Stimulated activated CD4-positive, alpha-beta T cell treated with anti-CD3 and anti-CD28 coated beads, Interleukin-12 subunit alpha, Interleukin-12 subunit beta, amount 100 ng/mL, for 48 hours (primary cell): ENCODE measurements at regions not wholly inside any gene's neighbourhood (a gene's known extent, or its start where the extent isn't known, plus 50 kb on each side); places are given as distances from the start of the nearest gene placed in this dataset.
"Not testable (repeated sequence)": the region's sequence is repeated elsewhere in the genome, so short reads cannot be mapped to it uniquely, and the experiment has no call there.

ENCODE experiments used
- DNase-seq, 3 donors: peaks; one replicate each; pipeline ENCODE4 v3.0.0-alpha.2; 2020; ENCODE audit warnings: low read depth in 2 of 3, low spot score in 1 of 3

DNA sequence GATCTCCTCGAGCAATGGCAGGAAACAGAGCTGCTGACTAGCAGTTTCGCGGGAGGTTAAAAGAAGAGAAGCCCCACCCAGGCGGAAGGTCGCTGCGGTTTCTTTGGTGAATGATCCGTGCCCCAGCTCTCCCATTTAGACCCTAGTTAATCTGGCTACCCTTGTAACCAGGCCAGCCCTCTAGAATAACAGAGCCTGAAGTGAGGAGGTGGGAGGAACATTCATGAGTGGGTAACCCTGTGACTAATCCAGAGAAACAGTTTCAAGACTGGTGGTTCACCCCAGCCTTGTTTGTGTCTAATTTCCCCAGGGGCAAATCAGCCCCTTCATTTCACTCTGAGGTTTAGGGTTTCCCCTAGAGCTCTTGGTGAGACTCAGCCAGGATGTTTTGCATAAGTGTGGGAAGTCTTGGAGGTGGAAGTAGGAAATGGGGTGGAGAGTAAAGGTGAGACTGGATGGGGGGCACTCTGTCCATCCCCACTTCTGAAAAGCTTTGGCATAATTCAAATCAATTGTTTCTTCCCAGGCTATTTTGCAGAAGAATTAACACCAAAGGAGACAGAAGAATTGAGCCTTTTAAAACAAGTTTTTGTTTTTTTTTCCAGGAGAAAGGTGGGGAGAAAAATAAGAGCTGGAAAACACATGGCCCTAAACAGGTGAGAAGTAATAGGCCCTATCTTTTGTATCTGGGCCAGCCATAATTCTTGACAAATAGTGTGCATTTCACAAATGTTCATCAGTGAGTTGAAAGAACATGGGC lies 303.1 kb downstream of the RPLP1 start:
- peak; percentile 75 to 80 (median 75) for DNase-seq

GRCh38 chr15:69756440-69756839 lies 303.8 kb downstream of the RPLP1 start:
- DNase-seq, result no peak

- DNase-seq, result peak; percentile 60 to 73 (median 65)
These were observed 304.6 kb downstream of the RPLP1 start for GRCh38 chr15:69757186-69757585.

DNA sequence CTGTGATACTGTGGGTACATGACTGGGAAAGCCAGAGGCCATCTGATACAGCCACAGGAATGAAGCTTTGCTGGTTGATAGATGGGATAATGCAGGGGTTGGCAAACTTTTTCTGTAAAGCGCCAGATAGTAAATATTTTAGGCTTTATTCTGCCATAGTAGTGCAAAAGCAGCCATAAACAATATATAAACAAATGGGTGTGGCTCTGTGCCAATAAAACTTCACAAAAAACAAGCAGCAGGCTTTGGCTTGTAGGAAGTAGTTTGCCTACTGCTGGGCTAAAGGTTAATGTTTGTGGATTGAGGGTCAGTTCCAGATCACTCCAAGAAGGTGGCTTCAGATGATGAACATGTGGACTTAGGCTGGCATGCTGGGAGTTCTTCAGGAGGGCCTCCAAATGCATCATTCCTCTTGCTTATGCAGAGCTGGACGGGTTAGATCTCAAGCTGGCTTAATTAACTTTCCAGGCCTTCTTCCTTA lies 305.7 kb downstream of the RPLP1 start:
- no peak for DNase-seq

- peak; percentile 77 to 84 (median 80) for DNase-seq
These were observed 306.5 kb downstream of the RPLP1 start for GRCh38 chr15:69758810-69759790.

DNA sequence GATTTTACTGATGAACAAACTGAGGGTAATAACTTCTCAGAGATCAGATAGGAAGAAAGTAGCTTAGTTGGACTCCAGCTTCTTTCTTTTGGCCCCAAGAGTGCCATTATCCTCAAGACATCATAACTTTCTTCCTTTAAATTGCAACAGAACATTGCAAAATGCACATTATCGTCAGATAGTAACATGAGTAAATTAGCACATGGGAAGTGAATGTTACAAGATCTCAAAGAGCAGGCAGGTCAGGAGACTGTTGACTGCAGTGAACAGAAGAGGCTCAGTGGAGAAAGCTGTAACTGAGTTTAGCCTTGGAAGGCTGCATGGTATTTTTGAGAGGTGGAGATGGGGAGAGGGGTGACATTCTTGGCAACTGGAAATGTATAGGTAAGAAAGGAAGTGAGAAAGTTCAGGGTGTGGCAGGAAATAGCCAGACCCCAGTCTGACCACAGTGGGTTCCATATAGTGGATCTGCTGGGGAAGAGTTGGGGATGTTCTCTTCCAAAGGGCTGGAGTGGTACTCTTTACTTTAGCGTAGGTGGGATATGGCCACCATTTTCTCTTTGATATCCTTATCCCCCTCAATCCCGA lies 307.7 kb downstream of the RPLP1 start:
- DNase-seq, result no peak

DNA sequence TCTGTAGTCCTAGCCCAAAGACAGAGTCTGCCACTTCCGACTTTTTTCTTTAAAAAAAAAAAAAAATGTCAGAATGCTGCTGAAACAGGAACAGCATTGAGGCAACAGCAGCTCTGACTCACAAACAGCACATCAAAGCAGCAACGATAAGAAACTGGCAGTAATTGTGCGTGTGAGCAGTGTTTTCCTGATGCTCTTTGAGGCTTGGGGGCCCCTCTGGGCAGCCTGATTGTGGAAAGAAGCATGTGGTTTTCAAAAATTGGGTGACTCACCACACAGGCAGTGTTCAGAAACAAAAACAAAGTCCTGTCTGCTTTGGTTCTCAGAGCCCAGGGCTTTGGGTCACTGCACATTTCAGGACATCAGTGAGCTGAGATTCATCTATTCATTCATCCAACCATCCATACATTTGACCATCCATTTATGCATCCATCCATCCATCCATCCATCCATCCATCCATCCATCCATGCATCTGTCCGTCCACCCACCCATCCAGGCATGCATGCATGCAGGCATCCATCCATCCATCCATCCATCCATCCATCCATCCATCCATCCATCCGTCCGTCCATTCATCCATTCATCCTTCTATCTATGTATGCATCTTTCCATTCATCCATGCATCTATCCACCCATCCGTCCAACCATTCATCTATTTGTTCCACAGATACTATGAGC lies 308.4 kb downstream of the RPLP1 start:
- DNase-seq, result peak; percentile 71 to 84 (median 79)

DNA sequence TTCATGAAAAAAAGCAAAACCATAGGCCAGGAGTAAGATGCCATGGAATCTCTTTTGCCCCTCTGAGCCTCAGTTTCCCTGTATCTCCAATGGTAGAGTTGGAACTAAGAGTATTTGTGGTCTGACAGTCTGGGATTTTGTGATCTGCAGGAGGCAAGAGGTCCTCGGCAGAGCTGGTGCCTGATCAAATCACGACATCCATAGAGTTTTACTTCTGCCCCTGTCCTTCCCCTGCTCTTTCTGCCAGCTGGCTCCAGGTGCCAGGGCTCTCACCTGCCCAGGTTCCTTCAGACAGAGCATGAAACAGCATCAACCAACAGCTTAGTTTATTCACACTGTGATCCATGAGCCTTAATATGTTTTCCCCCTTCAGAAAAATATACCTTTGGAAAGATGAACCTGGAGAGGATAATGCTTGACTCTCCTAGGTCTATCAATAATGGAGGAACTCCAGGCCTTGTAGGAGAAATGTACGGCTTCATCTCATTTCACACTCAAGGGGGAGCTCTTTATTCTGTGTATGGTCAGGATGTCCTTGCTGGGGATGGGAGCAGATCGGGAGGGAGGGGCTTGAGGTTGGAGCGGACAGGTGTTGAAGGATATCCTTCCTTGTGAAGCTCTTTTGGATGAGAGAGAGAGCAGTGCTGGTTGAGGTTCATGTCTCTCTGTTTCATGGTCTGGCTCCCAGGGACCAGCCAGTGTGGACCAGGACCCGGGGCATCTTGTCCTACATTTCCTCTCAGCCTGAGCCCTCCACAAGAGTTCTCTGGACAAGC lies 309.9 kb downstream of the RPLP1 start:
- no peak for DNase-seq

- DNase-seq, result no peak
These were observed 311.2 kb downstream of the RPLP1 start for GRCh38 chr15:69763831-69764230.

GRCh38 chr15:69766156-69766555 lies 313.5 kb downstream of the RPLP1 start:
- DNase-seq, result no peak

- DNase-seq, result no peak
These were observed 314.6 kb downstream of the RPLP1 start for GRCh38 chr15:69767191-69767590.

GRCh38 chr15:69769336-69769735 lies 316.7 kb downstream of the RPLP1 start:
- not testable (repeated sequence) for DNase-seq

DNA sequence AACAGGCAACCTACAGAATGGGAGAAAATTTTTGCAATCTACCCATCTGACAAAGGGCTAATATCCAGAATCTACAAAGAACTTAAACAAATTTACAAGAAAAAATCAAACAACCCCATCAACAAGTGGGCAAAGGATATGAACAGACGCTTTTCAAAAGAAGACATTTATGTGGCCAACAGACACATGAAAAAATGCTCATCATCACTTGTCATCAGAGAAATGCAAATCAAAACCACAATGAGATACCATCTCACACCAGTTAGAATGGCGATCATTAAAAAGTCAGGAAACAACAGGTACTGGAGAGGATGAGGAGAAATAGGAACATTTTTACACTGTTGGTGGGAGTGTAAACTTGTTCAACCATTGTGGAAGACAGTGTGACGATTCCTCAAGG lies 321.6 kb downstream of the RPLP1 start:
- not testable (repeated sequence) for DNase-seq

DNA sequence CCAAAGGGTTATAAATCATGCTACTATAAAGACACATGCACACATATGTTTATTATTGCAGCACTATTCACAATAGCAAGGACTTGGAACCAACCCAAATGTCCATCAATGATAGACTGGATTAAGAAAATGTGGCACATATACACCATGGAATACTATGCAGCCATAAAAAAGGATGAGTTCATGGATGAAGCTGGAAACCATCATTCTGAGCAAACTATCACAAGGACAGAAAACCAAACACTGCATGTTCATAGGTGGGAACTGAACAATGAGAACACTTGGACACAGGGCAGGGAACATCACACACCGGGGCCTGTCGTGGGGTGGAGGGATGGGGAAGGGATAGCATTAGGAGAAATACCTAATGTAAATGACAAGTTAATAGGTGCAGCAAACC lies 322.1 kb downstream of the RPLP1 start:
- not testable (repeated sequence) for DNase-seq

DNA sequence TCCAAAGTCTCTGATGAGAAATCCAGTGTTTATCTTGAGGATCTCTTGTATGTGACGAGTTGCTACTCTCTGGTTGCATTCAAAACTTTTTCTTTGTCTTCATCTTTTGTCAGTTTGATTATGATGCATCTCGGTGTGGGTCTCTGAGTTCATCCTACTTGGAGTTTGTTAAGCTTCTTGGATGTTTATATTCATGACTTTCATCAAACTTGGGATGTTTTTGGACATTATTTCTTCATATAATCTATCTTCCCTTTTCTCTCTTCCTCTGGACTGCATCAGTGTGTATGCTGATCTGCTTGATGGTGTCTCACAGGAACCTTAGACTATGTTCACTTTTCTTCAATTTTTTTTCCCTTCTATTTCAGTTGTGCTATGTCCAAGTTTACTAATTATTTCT lies 320.4 kb downstream of the TLE3 start:
- DNase-seq, result no peak

DNA sequence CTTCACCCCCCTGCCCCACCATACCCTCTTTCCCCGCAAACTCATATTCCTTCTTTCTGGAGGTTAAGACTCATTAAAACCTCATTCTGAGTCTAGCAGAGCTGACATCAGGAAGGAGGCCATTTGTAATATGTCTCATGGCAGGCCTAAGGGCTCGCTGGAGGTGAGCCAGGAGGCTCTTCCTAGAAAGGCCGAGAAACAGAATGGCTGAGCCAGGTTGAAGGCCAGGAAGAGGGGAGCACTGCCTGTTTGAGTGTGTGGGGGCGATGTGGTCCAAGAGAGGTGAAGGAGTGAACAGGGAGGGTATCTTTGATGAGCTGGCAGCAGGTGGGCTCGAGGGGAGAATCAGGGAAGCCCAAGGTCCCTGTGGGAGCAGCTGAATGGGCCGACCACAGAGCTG lies 317.3 kb downstream of the TLE3 start:
- DNase-seq, result no peak

DNA sequence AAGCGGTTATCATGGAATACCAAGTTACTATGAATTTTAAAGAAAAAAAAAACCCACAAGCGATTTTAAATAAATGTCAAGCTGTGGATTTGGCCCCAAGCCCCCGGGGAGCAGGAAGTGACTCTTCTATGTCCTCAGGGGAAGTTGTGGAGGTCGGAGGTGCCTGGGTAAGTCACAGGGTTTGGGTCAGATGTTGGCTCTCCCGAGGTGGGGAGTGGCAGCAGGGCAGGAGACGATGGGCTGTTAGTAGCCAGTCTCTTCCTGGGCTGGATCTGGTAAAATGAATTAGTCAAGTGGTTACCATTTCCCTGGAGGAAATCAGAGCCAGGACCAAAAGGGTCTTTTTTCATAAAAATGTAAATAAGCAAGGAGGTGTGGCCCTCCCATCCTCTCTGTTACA lies 316.7 kb downstream of the TLE3 start:
- no peak for DNase-seq

DNA sequence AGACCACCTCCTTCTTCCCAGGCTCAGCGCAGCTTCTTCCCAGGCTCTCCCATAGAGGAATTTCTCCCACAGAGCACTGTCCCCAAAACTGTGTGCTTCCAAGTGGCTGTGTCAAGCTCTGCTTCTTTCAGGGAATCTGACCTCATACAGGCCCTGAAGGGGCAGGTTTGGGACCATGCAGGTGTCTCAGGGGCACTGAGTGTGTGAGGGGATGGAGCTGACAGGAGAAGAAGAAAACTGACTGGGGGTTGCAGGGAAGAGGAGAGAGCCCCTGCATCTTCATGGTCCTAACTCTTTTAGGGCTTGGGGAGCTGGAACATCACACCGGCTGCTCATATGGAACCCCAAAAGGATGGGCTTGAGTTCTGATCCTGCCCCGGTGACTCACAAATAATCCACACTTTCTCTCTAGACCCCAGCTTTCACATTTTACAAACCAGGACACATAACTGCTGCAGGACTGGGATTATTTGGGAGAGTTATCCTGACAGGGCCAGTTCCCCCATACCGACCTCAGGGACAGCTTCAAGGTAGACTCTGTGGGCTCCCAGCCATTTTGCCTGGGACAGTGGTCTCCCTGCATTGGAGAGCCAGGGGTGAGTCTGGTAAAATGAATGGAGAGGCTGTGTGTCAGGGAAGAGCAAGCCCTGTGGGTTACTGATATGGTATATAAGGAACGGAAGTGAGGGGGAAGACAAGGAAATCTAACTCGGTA lies 316.1 kb downstream of the TLE3 start:
- no peak for DNase-seq

- no peak for DNase-seq
These were observed 315.5 kb downstream of the TLE3 start for GRCh38 chr15:69782139-69782658.
